HCT116 (cell line): ENCODE measurements at regions not wholly inside any gene's neighbourhood (a gene's known extent, or its start where the extent isn't known, plus 50 kb on each side); places are given as distances from the start of the nearest gene placed in this dataset.

Experiments
- ATAC-seq: fragments of 200-7000 bp; cut with Tn5 transposase; 2 replicates; pipeline ENCODE4 v1.9.1; 2020; ENCODE audit warnings: mild to moderate bottlenecking, moderate library complexity
- BruUV-seq: library from RNA; stranded (reverse); fragments of 400-500 nt; replicated peaks from 2 replicates; lab custom pipeline; 2021; lab: Mats Ljungman, UMichigan
- CTCF ChIA-PET: fragments of 300-600 bp; sonication (Branson Sonifier 250); formaldehyde crosslinking; loops from one replicate; lab custom pipeline; 2021; ENCODE audit warnings: antibody characterized with exemption; lab: Charles Lee
- POLR2A ChIA-PET: fragments of 300-600, 350-600 bp; sonication (Branson Sonifier 250); formaldehyde crosslinking; loops from one replicate; lab custom pipeline; 2021; ENCODE audit warnings: antibody characterized with exemption; lab: Charles Lee
- RAD21 ChIA-PET, 2 experiments: fragments of 300-600 bp; sonication (Branson Sonifier 250); formaldehyde crosslinking; loops; one replicate each; lab custom pipeline; 2023; ENCODE audit warnings: low total read pairs in 2 of 2; ENCODE audit not compliant: uncharacterized antibody in 2 of 2, unreplicated experiment in 2 of 2, low non-redundant PET in 1 of 2; lab: Charles Lee
- DNase-seq: peaks from one replicate; pipeline ENCODE4 v3.0.0-alpha.2; 2010; ENCODE audit warnings: low read depth, low spot score
- H2AFZ ChIP-seq: fragments of 200-600 bp; shearing (Covaris generic), sonication (generic); 2 replicates; pipeline ENCODE4 v1.6.1; 2017; ENCODE audit warnings: low read depth, mixed run types, mixed read lengths, antibody characterized with exemption, low read length; ENCODE audit not compliant: poor library complexity, severe bottlenecking
- H3K27ac ChIP-seq: 2 replicates; pipeline ENCODE4 v1.5.1; 2012; ENCODE audit warnings: low read depth, low read length
- H3K27me3 ChIP-seq: fragments of 200-600 bp; sonication (generic); 2 replicates; pipeline ENCODE4 v1.6.1; 2016; ENCODE audit warnings: mixed run types, low read length, mixed read lengths; ENCODE audit not compliant: insufficient read depth
- H3K36me3 ChIP-seq, 2 experiments: fragments of 200-500 bp in 1 of 2; fragments of 200-600 bp in 1 of 2; sonication (Bioruptor generic) in 1 of 2; sonication (generic) in 1 of 2; 2 replicates each; pipeline versions ENCODE4 v1.5.1 to v1.6.1; 2014 to 2016; ENCODE audit warnings: low read length in 2 of 2, inconsistent platforms in 1 of 2, mixed read lengths in 1 of 2, mixed run types in 1 of 2; ENCODE audit not compliant: insufficient read depth in 2 of 2, control insufficient read depth in 1 of 2
- H3K4me1 ChIP-seq, 2 experiments: fragments of 200-600 bp in 1 of 2; sonication (generic) in 1 of 2; 2 replicates each; pipeline versions ENCODE4 v1.5.1 to v1.6.1; 2012 to 2017; ENCODE audit warnings: low read length in 2 of 2, inconsistent platforms in 1 of 2, mild to moderate bottlenecking in 1 of 2, mixed read lengths in 1 of 2, mixed run types in 1 of 2, moderate library complexity in 1 of 2; ENCODE audit not compliant: insufficient read depth in 2 of 2, control insufficient read depth in 1 of 2
- H3K4me2 ChIP-seq: fragments of 200-600 bp; sonication (generic); 2 replicates; pipeline ENCODE4 v1.6.1; 2017; ENCODE audit warnings: mixed run types, low read length, mixed read lengths
- H3K4me3 ChIP-seq, 2 experiments: fragments of 200-600 bp in 1 of 2; sonication (generic) in 1 of 2; replicated peaks in 1 of 2; 2 replicates each; pipeline ENCODE4 v1.5.1; 2011 to 2016; ENCODE audit warnings: low read length in 2 of 2, control low read depth in 1 of 2, low read depth in 1 of 2, mild to moderate bottlenecking in 1 of 2, mixed read lengths in 1 of 2, mixed run types in 1 of 2
- H3K79me2 ChIP-seq: fragments of 200-600 bp; sonication (generic); 2 replicates; pipeline ENCODE4 v1.6.1; 2017; ENCODE audit warnings: mild to moderate bottlenecking, mixed run types, low read length, moderate library complexity, mixed read lengths; ENCODE audit not compliant: insufficient read depth
- H3K9ac ChIP-seq: fragments of 200-600 bp; sonication (generic); 2 replicates; pipeline ENCODE4 v1.6.1; 2016; ENCODE audit warnings: low read length, mixed read lengths
- H3K9me2 ChIP-seq: fragments of 200-600 bp; sonication (generic), shearing (Covaris generic); 2 replicates; pipeline ENCODE4 v1.6.1; 2017; ENCODE audit warnings: mixed run types, mild to moderate bottlenecking, moderate library complexity; ENCODE audit not compliant: insufficient read depth
- H3K9me3 ChIP-seq, 2 experiments: fragments of 200-500 bp in 1 of 2; fragments of 200-600 bp in 1 of 2; sonication (Bioruptor generic) in 1 of 2; sonication (generic) in 1 of 2; 2 replicates each; pipeline ENCODE4 v1.6.1; 2014 to 2017; ENCODE audit warnings: low read length in 2 of 2, mixed read lengths in 2 of 2, inconsistent platforms in 1 of 2, low read depth in 1 of 2, mild to moderate bottlenecking in 1 of 2, mixed run types in 1 of 2, moderate library complexity in 1 of 2; ENCODE audit not compliant: control insufficient read depth in 1 of 2, insufficient read depth in 1 of 2
- H4K20me1 ChIP-seq: fragments of 200-600 bp; sonication (generic), shearing (Covaris generic); 2 replicates; pipeline ENCODE4 v1.6.1; 2017; ENCODE audit warnings: mixed run types, mild to moderate bottlenecking, moderate library complexity; ENCODE audit not compliant: insufficient read depth
- ATF3 ChIP-seq: IDR thresholded peaks from 2 replicates; pipeline ENCODE4 v1.6.1; 2012
- CBX3 ChIP-seq: IDR thresholded peaks from 2 replicates; pipeline ENCODE4 v1.6.1; 2012; ENCODE audit warnings: low read depth
- CTCF ChIP-seq, 3 experiments: fragments of 200-600 bp in 1 of 3; sonication (generic) in 1 of 3; IDR thresholded peaks in 2 of 3; conservative IDR thresholded peaks in 1 of 3; 2 replicates each; pipeline ENCODE4 v1.5.1; 2012 to 2017; ENCODE audit warnings: low read depth in 2 of 3, low read length in 2 of 3, antibody characterized with exemption in 1 of 3, borderline replicate concordance in 1 of 3, control low read depth in 1 of 3, mild to moderate bottlenecking in 1 of 3, mixed read lengths in 1 of 3, mixed run types in 1 of 3, moderate library complexity in 1 of 3; ENCODE audit not compliant: insufficient read depth in 1 of 3
- EGR1 ChIP-seq: IDR thresholded peaks from 2 replicates; pipeline ENCODE4 v1.6.1; 2012; ENCODE audit warnings: low read depth
- EZH2phosphoT487 ChIP-seq: fragments of 200-600 bp; IDR thresholded peaks from 2 replicates; pipeline ENCODE4 v1.6.1; 2018; ENCODE audit warnings: antibody characterized with exemption, borderline replicate concordance
- JUND ChIP-seq: IDR thresholded peaks from 2 replicates; pipeline ENCODE4 v1.6.1; 2012
- POLR2A ChIP-seq: IDR thresholded peaks from 2 replicates; pipeline ENCODE4 v1.7.0; 2011; ENCODE audit warnings: borderline replicate concordance; ENCODE audit not compliant: insufficient read depth, insufficient read length; ENCODE audit errors: extremely low read depth
- POLR2AphosphoS5 ChIP-seq: IDR thresholded peaks from 2 replicates; pipeline ENCODE4 v1.6.1; 2011; ENCODE audit warnings: mild to moderate bottlenecking, low read depth, low read length, moderate library complexity
- RAD21 ChIP-seq: IDR thresholded peaks from 2 replicates; pipeline ENCODE4 v1.6.1; 2012; ENCODE audit warnings: low read depth, mild to moderate bottlenecking
- SIN3A ChIP-seq: IDR thresholded peaks from 2 replicates; pipeline ENCODE4 v1.6.1; 2012; ENCODE audit warnings: low read depth
- SP1 ChIP-seq: IDR thresholded peaks from 2 replicates; pipeline ENCODE4 v1.6.1; 2012; ENCODE audit warnings: low read depth
- TCF7L2 ChIP-seq: IDR thresholded peaks from 2 replicates; pipeline ENCODE4 v1.7.0; 2011; ENCODE audit warnings: borderline replicate concordance, inconsistent platforms; ENCODE audit not compliant: insufficient read depth, insufficient read length; ENCODE audit errors: extremely low read depth
- YY1 ChIP-seq: IDR thresholded peaks from 2 replicates; pipeline ENCODE4 v1.6.1; 2011; ENCODE audit warnings: low read length, low read depth, moderate library complexity, mild to moderate bottlenecking; ENCODE audit not compliant: insufficient replicate concordance; ENCODE audit errors: extremely low read depth
- ZBTB33 ChIP-seq: IDR thresholded peaks from 2 replicates; pipeline ENCODE4 v1.6.1; 2011; ENCODE audit warnings: mild to moderate bottlenecking, low read length, moderate library complexity; ENCODE audit not compliant: insufficient replicate concordance; ENCODE audit errors: extremely low read depth
- ZNF274 ChIP-seq: fragments of 200-500 bp; sonication (Bioruptor generic); IDR thresholded peaks from 2 replicates; pipeline ENCODE4 v1.6.1; 2014; ENCODE audit warnings: mild to moderate bottlenecking, low read depth, low read length, inconsistent platforms
- intact Hi-C: fragments of 100-400 bp; cut with micrococcal nuclease; formaldehyde crosslinking; loops from 2 replicates; pipeline ENCODE4 v1.10.0; 2022
- TF ChIP-seq, protein P1 (sequence below): IDR thresholded peaks from 2 replicates; pipeline ENCODE4 v1.6.1; 2012; ENCODE audit warnings: low read depth
- TF ChIP-seq, protein P2 (sequence below): IDR thresholded peaks from 2 replicates; pipeline ENCODE4 v1.6.1; 2012

DNA sequence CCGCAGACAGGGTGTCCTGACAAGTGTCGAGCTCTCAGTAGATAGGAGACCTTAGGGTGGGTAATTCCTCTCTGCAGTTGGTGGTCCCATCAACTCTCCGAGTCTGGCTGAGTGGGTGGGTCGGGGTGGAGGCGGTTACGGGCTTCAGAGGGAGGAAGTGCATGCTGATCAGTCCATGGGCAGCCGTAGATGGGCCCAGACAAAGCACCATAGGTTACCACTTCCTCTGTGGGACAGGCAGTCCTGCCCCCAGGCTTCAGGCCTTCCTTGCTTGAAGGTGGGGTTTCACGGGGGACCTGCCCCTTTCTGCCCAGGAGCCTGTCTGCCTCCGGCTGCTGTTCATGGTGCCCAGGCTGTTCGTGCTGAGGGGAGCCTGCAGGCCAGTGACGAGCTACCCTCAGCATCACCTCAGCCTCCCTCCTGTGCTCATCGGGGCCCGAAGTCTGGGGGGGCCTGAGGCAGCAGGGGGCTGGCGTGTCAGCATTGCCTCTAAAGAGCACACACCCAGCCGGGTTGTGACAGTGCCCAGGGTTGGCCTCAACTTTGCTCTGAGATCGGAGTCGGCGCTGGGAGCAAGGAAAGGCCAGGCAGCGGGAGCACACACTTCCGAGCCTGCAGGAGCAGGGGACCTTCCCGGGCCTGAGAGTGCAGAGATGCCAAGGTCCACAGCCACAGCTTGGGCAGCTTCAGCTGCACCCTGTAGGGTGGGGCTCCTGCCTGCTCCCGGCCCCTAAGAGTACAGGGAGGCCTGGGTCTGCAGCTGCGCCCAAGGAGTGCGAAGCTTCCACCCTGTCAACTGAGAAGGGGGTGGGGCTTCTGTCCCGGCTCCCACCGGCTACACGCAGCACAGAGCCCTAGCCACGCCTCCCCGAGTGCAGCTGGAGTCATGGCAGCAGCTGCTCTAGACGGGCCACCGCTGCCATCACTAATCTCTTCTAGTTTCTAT, 225.4 kb upstream of the NRIP1 start:
- no peak overlapping the region for H3K9ac ChIP-seq

More for the DNA sequence above, 225.4 kb upstream of the NRIP1 start:
- Histone ChIP-seq H3K36me3 (no peaks in the 10 kb centered on the region), H3K9me2 (no peaks in the 10 kb centered on the region), H3K27ac (no peak overlapping the region), H3K4me3 (no peak overlapping the region), H4K20me1 (no peaks in the 10 kb centered on the region), H2AFZ (no peak overlapping the region), H3K79me2 (no peaks in the 10 kb centered on the region), H3K4me2 (no peak overlapping the region), H3K9me3 (no peaks in the 10 kb centered on the region; a peak in 1 of 4 replicates), H3K4me1 (peaks cover 7 to 10% of the 10 kb centered on the region in 2 experiments), H3K27me3 (no peaks in the 10 kb centered on the region)
- no peak for ATAC-seq
- ChIA-PET RAD21 (no interaction called here), POLR2A (no interaction called here), CTCF (no interaction called here)
- DNase-seq: no peak
- no TSS peak for BruUV-seq
- TF ChIP-seq POLR2A (no peak), EGR1 (no peak), CBX3 (no peak), ATF3 (no peak), RAD21 (no peak), POLR2AphosphoS5 (no peak), EZH2phosphoT487 (no peak), ZBTB33 (no peak), SP1 (no peak), YY1 (no peak), SIN3A (no peak), JUND (no peak), TCF7L2 (no peak), CTCF (IDR thresholded peaks at IDR 0.05 in 2 of 3, conservative IDR thresholded peaks at IDR 0.05 in 1 of 3; ENCODE audit: borderline replicate concordance in 1 of 3, insufficient read depth in 1 of 3, low read depth in 2 of 3, low read length in 2 of 3) (no peak), ZNF274 (no peak)
- TF ChIP-seq, protein P1, sequence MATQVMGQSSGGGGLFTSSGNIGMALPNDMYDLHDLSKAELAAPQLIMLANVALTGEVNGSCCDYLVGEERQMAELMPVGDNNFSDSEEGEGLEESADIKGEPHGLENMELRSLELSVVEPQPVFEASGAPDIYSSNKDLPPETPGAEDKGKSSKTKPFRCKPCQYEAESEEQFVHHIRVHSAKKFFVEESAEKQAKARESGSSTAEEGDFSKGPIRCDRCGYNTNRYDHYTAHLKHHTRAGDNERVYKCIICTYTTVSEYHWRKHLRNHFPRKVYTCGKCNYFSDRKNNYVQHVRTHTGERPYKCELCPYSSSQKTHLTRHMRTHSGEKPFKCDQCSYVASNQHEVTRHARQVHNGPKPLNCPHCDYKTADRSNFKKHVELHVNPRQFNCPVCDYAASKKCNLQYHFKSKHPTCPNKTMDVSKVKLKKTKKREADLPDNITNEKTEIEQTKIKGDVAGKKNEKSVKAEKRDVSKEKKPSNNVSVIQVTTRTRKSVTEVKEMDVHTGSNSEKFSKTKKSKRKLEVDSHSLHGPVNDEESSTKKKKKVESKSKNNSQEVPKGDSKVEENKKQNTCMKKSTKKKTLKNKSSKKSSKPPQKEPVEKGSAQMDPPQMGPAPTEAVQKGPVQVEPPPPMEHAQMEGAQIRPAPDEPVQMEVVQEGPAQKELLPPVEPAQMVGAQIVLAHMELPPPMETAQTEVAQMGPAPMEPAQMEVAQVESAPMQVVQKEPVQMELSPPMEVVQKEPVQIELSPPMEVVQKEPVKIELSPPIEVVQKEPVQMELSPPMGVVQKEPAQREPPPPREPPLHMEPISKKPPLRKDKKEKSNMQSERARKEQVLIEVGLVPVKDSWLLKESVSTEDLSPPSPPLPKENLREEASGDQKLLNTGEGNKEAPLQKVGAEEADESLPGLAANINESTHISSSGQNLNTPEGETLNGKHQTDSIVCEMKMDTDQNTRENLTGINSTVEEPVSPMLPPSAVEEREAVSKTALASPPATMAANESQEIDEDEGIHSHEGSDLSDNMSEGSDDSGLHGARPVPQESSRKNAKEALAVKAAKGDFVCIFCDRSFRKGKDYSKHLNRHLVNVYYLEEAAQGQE: no peak
- TF ChIP-seq, protein P2, sequence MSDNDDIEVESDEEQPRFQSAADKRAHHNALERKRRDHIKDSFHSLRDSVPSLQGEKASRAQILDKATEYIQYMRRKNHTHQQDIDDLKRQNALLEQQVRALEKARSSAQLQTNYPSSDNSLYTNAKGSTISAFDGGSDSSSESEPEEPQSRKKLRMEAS: no peak
- intact Hi-C loops: loop anchor here (10.0 kb wide), 1 partner anchor 65 kb away; no protein-coding TSS in a partner anchor
